IPS-15b (cell line): ENCODE measurements at regions not wholly inside any gene's neighbourhood (a gene's known extent, or its start where the extent isn't known, plus 50 kb on each side); places are given as distances from the start of the nearest gene placed in this dataset.

Experiments
- H3K27me3 ChIP-seq: one replicate; pipeline ENCODE4 v1.6.1; 2013; ENCODE audit warnings: low read length; ENCODE audit not compliant: control insufficient read depth, insufficient read depth
- H3K36me3 ChIP-seq: one replicate; pipeline ENCODE4 v1.6.1; 2013; ENCODE audit warnings: low read length; ENCODE audit not compliant: control insufficient read depth, insufficient read depth
- H3K4me1 ChIP-seq: one replicate; pipeline ENCODE4 v1.6.1; 2013; ENCODE audit warnings: mild to moderate bottlenecking, low read length; ENCODE audit not compliant: control insufficient read depth, insufficient read depth
- H3K4me3 ChIP-seq: one replicate; pipeline ENCODE4 v1.5.1; 2013; ENCODE audit warnings: low read depth, low read length
- H3K9ac ChIP-seq: one replicate; pipeline ENCODE4 v1.6.1; 2013; ENCODE audit warnings: low read depth, mild to moderate bottlenecking, low read length
- H3K9me3 ChIP-seq: one replicate; pipeline ENCODE4 v1.6.1; 2013; ENCODE audit warnings: mild to moderate bottlenecking, low read length; ENCODE audit not compliant: control insufficient read depth, insufficient read depth

DNA sequence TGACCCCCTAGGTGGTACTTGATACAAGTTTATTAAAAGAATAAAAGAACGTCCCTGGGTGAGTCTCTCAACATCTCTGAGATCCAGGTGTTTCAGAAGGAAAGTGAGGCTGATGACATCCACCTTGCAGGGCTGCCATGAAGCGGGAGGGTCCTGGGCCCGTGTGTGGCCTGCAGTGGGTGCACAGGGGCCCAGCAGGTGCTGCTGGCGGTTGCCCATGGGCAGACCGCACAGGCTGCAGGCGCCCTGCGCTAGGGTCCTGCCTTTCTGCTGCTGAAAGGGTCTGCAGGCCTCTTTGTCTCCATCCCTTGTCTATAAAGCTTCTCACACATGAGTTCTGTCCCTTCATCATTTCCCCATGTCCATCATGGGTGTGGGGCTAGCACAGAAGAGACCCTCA, 247.0 kb downstream of the TFCP2L1 start:
- H3K27me3 ChIP-seq = peaks cover 4% of the 10 kb centered on the region
- H3K9ac ChIP-seq = no peak overlapping the region
- H3K4me3 ChIP-seq = no peak overlapping the region
- peaks cover 4% of the 10 kb centered on the region for H3K4me1 ChIP-seq
- no peaks in the 10 kb centered on the region for H3K36me3 ChIP-seq
- no peaks in the 10 kb centered on the region for H3K9me3 ChIP-seq

DNA sequence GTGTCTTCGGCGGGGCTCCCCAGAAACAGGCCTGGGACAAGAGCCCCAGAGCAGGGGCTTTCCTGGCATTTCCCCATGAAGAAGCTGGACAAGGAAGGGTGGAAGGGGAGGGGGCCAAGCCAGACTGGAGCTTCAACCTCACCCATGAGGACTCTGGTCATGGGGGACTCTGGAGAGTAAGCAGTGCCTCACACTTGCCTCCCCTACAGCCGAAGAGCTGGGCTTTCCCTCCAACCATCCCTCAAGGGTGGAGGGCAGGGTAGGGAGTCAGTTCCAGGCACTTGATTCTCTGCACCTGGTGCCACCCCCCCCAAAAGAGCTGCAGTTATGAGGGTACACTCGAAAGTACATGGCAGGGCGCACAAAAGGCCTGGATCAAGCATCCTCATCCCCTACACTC, 246.6 kb downstream of the TFCP2L1 start:
- Histone ChIP-seq H3K36me3 (no peaks in the 10 kb centered on the region), H3K27me3 (peaks cover 2% of the 10 kb centered on the region), H3K4me3 (no peak overlapping the region), H3K9me3 (no peaks in the 10 kb centered on the region), H3K4me1 (peaks cover 4% of the 10 kb centered on the region), H3K9ac (no peak overlapping the region)

DNA sequence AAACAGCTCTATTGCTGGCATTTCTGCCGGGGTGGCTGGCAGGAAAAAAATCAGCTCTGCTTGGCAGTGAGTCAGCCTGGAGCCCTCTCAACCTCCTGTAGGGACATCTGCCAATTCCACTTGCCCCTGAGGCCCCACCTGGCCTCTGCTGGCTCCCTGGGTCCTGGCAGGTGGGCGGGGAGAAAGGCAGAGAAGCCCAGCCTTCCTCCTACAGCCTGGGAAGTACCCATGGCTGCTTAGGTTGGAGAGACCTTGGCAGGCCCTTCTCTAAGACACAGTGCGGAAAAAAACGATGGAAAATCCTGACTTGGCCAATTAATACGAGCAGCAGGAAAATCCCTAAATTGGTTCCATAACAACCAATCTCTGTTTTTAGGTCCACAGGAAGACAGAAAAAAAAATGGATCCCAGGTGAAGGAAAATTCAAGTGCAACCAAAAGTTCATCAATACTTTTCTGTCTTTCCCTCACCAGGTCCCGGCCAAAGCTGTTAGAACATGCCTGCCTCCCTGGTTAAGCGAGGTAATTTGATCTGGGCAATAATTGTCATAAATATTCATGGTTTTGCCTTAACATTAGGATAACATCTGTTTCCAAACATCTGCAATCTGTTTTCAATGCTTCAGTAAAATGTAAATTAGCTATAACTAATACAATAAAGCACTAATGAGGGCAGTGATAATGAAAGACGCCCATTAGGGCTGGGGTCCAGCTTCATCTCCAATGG, 245.9 kb downstream of the TFCP2L1 start:
- no peaks in the 10 kb centered on the region for H3K36me3 ChIP-seq
- H3K4me1 ChIP-seq = peaks cover 4% of the 10 kb centered on the region
- peaks cover 2% of the 10 kb centered on the region for H3K27me3 ChIP-seq
- H3K4me3 ChIP-seq = no peak overlapping the region
- H3K9ac ChIP-seq = no peak overlapping the region
- no peaks in the 10 kb centered on the region for H3K9me3 ChIP-seq

DNA sequence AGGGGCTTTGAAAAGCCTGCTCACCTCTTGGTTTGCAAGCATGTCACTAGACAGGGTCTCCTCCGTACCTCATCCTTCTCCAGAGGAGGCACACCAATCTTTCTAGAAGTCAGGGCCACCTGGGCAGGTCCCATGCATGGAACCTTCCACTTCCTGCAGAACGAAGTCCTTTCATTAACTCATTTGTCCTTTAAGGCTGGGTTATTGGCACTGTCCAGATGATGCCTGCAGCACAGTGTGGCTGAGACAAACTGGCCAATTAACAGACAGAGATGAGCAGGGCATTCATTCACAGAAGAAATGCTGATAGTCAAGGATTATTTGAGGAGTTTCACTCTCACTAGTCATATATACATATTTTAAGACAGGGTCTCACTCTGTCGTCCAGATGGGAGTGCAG, 245.3 kb downstream of the TFCP2L1 start:
- Histone ChIP-seq H3K4me1 (peaks cover 4% of the 10 kb centered on the region), H3K9ac (no peak overlapping the region), H3K4me3 (no peak overlapping the region), H3K27me3 (no peaks in the 10 kb centered on the region), H3K9me3 (no peaks in the 10 kb centered on the region), H3K36me3 (no peaks in the 10 kb centered on the region)

DNA sequence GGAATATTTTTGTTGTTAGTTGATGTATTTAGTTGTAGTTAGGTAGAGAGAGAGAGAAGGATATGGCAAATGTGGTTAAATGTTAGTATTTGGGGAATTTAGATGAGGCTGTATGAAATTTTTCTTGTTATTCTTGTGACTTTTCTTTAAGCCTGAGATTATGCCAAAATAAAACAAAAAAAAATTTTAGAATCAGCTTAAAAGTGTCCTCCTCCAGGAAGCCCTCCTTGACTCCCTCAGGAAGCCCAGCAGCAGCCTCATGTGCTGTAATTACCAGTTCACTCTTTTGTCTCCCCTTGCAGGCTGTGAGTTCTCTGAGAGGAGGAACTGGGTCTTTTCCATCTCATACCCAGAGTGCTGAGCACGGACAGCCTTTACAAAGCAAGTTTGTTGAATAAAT, 243.5 kb downstream of the TFCP2L1 start:
- Histone ChIP-seq H3K4me3 (no peak overlapping the region), H3K9ac (no peak overlapping the region), H3K27me3 (no peaks in the 10 kb centered on the region), H3K9me3 (no peaks in the 10 kb centered on the region), H3K4me1 (no peaks in the 10 kb centered on the region), H3K36me3 (no peaks in the 10 kb centered on the region)

DNA sequence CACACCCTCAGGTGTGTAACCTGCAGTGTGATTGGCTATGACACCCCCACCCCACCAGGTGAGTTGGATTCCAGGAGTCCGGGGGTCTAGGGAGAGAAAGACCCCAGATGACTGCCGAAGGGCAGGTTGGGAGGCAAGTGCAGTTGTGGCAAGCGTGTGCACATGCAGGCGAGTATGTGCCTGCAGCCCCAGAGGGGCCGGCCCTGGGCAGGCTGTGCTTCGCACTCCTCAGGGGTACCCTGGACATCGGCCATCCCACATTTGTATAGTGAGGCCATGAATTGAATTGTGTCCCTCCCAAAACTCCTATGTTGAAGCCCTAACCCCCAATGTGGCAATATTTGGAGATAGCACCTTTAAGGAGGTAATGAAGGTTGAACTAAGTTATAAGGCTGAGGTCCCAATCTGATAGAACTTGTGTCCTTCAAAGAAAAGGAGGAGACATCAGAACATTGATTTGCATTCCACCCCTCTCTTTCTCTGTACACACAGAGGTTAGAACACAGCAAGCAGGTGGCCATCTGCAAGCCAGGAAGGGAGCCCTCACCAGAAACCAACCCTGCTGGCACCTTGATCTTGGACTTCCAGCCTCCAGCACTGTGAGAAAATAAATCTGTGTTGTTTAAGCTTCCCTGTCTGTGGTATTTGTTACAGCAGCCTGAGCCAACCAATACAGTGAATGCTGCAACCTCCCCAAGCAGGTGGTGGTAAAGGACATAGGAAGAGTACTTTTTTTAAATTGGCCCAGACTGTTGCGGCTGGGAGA, 241.8 kb downstream of the TFCP2L1 start:
- Histone ChIP-seq H3K27me3 (no peaks in the 10 kb centered on the region), H3K36me3 (no peaks in the 10 kb centered on the region), H3K4me3 (no peak overlapping the region), H3K9me3 (no peaks in the 10 kb centered on the region), H3K9ac (no peak overlapping the region), H3K4me1 (no peaks in the 10 kb centered on the region)

DNA sequence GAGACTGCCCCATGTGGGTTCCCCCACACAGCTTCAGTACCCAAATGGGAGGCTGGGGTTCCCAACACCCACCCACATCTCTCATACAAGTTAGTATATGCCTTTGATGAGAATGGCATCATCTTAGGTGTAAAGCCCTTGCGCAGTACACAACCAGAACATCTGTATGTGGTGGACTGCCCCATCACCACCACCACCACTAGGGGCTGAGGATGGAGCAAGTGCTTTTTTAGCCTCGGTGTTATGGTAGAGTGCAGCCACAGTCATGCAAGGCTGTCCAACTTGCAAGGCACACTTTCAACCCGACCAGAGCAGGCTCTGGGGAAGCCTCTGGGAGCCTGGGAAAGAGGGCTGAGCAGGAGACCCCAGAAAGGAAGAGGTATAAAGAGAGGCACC, 241.2 kb downstream of the TFCP2L1 start:
- Histone ChIP-seq H3K27me3 (no peaks in the 10 kb centered on the region), H3K4me3 (no peak overlapping the region), H3K9ac (no peak overlapping the region), H3K36me3 (no peaks in the 10 kb centered on the region), H3K9me3 (no peaks in the 10 kb centered on the region), H3K4me1 (no peaks in the 10 kb centered on the region)

DNA sequence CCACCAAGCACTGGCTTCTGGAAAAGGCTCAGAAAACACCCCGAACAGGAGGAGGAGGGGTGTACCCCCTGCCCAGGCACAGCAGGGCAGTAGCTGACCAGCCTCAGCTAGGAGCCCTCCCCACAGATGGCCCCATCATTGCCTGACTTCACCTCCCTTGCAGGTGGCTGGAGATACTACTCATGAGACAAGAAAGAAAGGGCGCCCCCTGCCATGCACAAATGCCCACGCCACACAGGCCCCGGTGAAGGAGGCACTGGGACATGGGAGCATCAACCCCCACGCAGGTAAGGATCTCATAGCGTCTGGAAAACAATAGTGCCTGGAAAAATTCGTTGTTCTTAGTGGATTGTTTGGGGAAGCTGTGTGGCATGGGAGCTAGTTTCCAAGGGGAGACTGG, 240.6 kb downstream of the TFCP2L1 start:
- Histone ChIP-seq H3K4me3 (no peak overlapping the region), H3K36me3 (no peaks in the 10 kb centered on the region), H3K9me3 (no peaks in the 10 kb centered on the region), H3K9ac (no peak overlapping the region), H3K4me1 (no peaks in the 10 kb centered on the region), H3K27me3 (no peaks in the 10 kb centered on the region)

DNA sequence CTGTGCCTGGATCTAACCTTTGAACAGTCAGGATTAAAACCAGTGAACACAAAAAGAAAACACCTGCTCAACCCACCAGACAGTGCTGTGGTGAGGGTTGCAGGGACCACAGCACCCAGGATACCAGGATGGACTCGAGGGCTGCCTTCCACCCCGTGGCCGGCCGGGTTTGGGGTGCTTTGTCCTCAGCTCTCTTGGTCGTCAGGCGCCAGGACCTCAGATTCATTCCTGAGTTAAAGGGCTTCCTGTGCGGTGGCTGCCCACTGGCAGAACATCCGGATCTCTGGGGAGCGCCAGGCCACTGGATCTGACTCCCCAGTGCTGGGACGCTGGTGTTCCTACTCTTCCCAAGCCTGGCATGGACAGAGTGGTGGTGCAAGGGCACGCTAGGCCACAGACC, 239.8 kb downstream of the TFCP2L1 start:
- no peaks in the 10 kb centered on the region for H3K36me3 ChIP-seq
- H3K9ac ChIP-seq = no peak overlapping the region
- no peak overlapping the region for H3K4me3 ChIP-seq
- no peaks in the 10 kb centered on the region for H3K27me3 ChIP-seq
- no peaks in the 10 kb centered on the region for H3K9me3 ChIP-seq
- H3K4me1 ChIP-seq = no peaks in the 10 kb centered on the region

DNA sequence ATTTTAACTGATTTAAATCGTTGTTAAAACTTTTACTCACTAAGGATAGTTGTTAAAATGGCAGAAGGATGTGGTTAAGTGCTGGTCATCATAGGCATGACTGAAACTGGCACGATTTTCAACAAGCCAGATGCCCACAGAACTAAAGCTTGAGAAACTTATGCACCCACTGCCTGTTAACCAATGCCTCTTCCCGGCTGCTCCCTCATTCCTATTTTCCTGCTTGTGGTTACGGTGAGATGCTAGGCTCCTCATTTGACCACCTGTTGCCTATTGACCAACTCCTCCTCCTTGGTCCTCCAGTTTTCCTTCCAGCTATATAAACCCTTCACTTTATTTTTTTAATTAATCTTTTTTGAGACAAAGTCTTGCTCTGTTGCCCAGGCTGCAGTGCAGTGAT, 238.7 kb downstream of the TFCP2L1 start:
- no peaks in the 10 kb centered on the region for H3K36me3 ChIP-seq
- H3K4me3 ChIP-seq = no peak overlapping the region
- H3K9ac ChIP-seq = no peak overlapping the region
- H3K9me3 ChIP-seq = no peaks in the 10 kb centered on the region
- H3K4me1 ChIP-seq = no peaks in the 10 kb centered on the region
- H3K27me3 ChIP-seq = no peaks in the 10 kb centered on the region

DNA sequence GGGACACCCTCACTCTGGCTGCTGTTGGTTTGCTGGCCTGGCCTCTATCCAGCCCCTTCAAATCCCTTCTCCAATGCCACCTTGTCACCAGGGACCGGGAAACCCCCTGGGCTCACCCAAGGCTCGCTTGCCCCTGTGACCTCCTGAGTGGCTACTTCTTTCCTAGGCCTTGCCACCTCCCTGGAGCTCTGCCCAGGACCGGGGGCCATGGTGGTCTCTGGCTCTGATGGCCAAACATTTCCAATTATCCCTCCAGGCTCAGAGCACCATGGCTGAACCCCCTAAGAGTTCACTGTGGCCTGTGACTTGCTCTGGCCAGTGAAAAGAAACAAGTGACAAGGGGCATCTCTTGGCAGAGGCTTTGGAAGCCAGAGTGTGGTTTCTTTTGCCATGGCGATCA, 237.6 kb downstream of the TFCP2L1 start:
- Histone ChIP-seq H3K36me3 (no peaks in the 10 kb centered on the region), H3K4me3 (no peak overlapping the region), H3K9me3 (no peaks in the 10 kb centered on the region), H3K4me1 (no peaks in the 10 kb centered on the region), H3K27me3 (no peaks in the 10 kb centered on the region), H3K9ac (no peak overlapping the region)

DNA sequence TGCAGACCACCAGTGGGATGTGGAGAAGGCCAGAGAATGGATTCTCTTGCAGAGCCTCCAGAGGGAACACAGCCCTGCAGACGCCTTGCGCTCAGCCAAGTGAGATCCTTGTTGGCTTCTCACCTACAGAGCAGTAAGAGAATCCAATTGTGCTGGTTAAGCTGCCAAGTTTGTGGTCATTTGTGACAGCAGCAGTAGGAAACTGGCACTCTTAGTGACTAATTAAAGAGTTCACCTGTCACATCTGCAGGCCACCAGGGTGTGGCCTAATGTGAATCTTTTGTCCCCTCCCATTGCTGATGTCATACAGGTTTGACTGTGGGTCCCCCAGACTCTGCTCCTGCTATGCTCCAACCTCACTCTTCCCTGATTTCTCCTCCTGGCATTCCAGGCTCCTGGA, 235.9 kb downstream of the TFCP2L1 start:
- Histone ChIP-seq H3K9ac (no peak overlapping the region), H3K4me1 (no peaks in the 10 kb centered on the region), H3K36me3 (no peaks in the 10 kb centered on the region), H3K4me3 (no peak overlapping the region), H3K27me3 (peaks cover 2% of the 10 kb centered on the region), H3K9me3 (no peaks in the 10 kb centered on the region)
